Fibroblast of the aortic adventitia (primary cell): ENCODE measurements at regions not wholly inside any gene's neighbourhood (a gene's known extent, or its start where the extent isn't known, plus 50 kb on each side); places are given as distances from the start of the nearest gene placed in this dataset.

Source experiments
- DNase-seq: peaks from one replicate; pipeline ENCODE4 v3.0.0-alpha.2; 2010; ENCODE audit warnings: low read depth
- H3K4me3 ChIP-seq: 2 replicates; pipeline ENCODE4 v1.5.1; 2011; ENCODE audit warnings: low read depth, mild to moderate bottlenecking, control low read depth, low read length, moderate library complexity
- TF ChIP-seq, protein P1 (sequence below): IDR thresholded peaks from 2 replicates; pipeline ENCODE4 v1.5.1; 2011; ENCODE audit warnings: mild to moderate bottlenecking, low read length, control low read depth, inconsistent platforms; ENCODE audit not compliant: insufficient read depth

DNA sequence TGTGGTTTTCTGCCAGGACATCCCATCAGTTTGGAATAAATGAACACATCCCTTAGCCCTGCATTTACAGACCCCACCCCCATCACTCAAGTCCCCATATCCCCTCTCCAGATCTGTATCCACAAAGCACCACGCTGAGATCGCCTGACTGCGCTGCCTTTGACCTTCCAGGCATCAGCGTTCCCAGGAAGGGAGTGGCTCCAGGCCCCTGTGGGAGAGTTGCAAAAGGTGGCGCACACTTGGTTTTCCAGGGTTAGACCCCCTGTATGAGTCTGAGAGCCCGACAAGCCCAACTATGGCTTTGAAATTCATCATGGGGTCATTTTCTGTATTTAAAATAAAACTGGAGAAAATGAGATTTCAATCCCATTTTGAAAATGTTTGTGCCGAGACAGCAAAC, 137.0 kb upstream of the ZNF236 start:
- TF ChIP-seq, protein P1, sequence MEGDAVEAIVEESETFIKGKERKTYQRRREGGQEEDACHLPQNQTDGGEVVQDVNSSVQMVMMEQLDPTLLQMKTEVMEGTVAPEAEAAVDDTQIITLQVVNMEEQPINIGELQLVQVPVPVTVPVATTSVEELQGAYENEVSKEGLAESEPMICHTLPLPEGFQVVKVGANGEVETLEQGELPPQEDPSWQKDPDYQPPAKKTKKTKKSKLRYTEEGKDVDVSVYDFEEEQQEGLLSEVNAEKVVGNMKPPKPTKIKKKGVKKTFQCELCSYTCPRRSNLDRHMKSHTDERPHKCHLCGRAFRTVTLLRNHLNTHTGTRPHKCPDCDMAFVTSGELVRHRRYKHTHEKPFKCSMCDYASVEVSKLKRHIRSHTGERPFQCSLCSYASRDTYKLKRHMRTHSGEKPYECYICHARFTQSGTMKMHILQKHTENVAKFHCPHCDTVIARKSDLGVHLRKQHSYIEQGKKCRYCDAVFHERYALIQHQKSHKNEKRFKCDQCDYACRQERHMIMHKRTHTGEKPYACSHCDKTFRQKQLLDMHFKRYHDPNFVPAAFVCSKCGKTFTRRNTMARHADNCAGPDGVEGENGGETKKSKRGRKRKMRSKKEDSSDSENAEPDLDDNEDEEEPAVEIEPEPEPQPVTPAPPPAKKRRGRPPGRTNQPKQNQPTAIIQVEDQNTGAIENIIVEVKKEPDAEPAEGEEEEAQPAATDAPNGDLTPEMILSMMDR, result no peak
- DNase-seq, result no peak
- H3K4me3 ChIP-seq, result no peak overlapping the region

DNA sequence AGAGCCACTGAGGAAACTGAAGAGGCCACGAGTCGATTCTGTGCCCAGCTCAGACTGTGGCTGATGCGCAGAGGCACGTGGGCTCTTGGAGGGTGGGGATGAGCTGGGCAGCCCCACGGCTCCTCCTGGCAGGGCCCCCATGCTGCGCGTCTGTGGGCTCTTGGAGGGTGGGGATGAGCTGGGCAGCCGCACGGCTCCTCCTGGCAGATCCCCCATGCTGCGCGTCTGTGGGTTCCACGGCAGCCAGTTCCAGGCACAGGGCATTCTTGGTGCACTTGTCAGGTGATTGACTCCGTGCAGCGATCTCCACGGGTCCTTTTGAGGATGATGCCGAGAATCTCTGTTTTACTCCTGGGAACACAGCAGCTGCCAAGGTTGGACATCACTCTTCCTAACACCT, 138.1 kb upstream of the ZNF236 start:
- no peak overlapping the region for H3K4me3 ChIP-seq
- DNase-seq, result no peak
- TF ChIP-seq, protein P1, result no peak

DNA sequence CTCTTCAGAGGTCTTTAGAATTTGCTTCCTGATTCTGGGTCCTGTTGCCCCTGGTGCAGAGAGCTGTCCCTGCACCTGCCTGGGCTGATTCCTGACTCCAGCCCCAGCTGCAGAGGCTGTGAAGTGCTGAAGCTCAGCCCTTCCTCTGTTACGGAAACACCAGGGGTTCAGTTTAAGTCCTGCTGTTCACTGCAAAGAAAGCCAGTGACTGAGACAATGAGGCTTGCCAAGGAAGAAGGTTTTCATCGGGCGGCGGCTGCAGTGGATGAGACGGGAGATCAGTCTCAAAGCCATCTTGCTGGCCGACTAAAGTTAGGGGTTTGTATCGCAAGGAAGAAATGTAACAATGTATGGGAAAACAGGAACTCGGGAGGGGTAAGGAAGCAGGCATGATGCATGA, 142.4 kb upstream of the ZNF236 start:
- DNase-seq, result no peak
- no peak overlapping the region for H3K4me3 ChIP-seq
- TF ChIP-seq, protein P1, result no peak

DNA sequence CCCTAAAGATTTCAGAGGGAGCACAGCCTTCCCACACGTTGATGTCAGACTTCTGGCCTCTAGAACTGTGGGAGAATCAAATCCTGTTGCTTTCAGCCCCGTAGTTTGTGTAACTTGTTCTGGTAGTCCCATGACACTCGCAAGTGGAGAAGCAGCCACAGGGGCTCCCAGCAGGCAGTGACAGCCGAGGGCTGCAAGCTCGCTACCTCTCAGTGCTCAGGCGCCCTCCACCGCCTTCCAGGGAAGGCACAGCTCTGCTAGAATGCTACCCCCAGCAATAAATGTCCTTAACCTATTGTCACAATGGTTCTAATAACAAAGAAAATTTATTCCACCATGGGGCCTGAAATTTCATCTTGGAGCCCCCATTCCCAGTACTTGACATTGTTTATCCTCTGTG, 143.1 kb upstream of the ZNF236 start:
- no peak overlapping the region for H3K4me3 ChIP-seq
- DNase-seq, result no peak
- TF ChIP-seq, protein P1, result no peak

- no peak for DNase-seq
- TF ChIP-seq, protein P1, result no peak
- H3K4me3 ChIP-seq, result no peak overlapping the region
Observed at GRCh38 chr18:76678248-76678647, 144.1 kb upstream of the ZNF236 start.

DNA sequence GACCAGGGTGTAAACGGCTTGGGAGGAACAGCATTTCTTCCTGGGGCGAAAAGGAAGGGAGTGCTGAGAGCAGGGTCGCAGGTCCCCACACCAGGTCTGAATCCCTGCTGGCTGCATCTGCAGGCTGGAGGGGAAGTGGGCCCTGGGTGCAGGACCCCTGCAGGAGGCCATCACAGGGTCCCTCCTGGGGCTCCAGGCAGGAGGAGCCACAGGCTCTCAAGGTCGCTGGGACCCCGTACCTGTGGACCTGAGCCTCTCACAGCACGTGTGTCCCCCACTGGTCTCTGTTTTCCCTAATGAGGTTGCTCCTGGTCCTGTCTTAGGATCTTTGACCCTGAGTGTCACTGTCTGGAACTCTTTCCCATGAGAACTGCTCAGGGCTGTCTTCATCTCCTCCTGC, 147.8 kb upstream of the ZNF236 start:
- H3K4me3 ChIP-seq, result no peak overlapping the region
- TF ChIP-seq, protein P1, result no peak
- DNase-seq, result no peak

GRCh38 chr18:76673281-76674185, 148.8 kb upstream of the ZNF236 start:
- TF ChIP-seq, protein P1, result no peak
- no peak for DNase-seq
- H3K4me3 ChIP-seq, result no peak overlapping the region
